OCI-LY3 (cell line): ENCODE measurements at regions not wholly inside any gene's neighbourhood (a gene's known extent, or its start where the extent isn't known, plus 50 kb on each side); places are given as distances from the start of the nearest gene placed in this dataset.

Source experiments
- EZH2phosphoT487 ChIP-seq: fragments of 200-600 bp; shearing (Covaris generic); IDR thresholded peaks from 2 replicates; pipeline ENCODE4 v1.6.1; 2018; ENCODE audit warnings: antibody characterized with exemption, mixed run types, low read depth
- TF ChIP-seq, protein P1 (sequence below): fragments of 200-600, 300-600 bp; sonication (generic); IDR thresholded peaks from 2 replicates; pipeline ENCODE4 v1.5.1; 2014; ENCODE audit warnings: antibody characterized with exemption, low read length, low read depth

DNA sequence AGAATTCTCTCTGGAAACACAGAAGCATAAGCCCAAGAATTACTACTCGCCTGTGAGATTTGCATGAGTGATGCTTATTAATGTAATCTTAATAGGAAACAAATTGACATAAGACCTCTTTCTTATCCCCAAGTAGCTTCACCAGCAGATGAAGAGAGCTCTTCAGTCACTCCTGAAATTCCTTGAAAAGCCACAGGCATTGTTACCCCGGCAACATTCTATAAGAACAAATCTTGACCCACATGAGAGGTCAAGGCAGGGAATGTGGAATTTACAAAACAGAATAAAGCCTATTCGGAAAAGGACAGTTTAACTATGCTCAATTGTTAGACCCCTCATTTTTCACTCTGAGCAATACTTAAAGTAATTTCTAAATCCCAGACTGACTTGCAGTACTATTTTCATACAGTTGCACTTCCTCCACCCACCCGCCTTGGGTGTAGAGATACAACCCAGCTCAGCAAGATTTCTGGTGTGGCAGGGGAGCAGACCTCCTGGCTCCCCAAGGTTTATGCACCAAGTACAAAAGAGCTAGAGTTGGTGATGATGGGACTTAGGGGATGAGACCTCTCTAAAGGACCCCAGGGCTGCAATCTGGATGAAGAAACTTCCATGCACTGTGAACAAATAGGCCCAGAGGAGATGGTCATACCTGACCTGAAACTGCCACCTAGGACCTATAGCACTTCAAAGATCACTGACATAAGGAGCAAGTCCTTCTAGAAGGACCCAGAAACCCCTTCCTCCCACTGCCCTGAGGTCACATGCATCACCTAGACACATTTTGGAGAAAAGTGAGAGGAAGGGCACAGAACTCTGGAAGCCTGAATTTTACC lies 242.1 kb downstream of the ZNF608 start:
- TF ChIP-seq, protein P1, sequence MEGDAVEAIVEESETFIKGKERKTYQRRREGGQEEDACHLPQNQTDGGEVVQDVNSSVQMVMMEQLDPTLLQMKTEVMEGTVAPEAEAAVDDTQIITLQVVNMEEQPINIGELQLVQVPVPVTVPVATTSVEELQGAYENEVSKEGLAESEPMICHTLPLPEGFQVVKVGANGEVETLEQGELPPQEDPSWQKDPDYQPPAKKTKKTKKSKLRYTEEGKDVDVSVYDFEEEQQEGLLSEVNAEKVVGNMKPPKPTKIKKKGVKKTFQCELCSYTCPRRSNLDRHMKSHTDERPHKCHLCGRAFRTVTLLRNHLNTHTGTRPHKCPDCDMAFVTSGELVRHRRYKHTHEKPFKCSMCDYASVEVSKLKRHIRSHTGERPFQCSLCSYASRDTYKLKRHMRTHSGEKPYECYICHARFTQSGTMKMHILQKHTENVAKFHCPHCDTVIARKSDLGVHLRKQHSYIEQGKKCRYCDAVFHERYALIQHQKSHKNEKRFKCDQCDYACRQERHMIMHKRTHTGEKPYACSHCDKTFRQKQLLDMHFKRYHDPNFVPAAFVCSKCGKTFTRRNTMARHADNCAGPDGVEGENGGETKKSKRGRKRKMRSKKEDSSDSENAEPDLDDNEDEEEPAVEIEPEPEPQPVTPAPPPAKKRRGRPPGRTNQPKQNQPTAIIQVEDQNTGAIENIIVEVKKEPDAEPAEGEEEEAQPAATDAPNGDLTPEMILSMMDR: no peak
- TF ChIP-seq EZH2phosphoT487: no peak
